Fibroblast of lung (primary cell): ENCODE measurements at regions not wholly inside any gene's neighbourhood (a gene's known extent, or its start where the extent isn't known, plus 50 kb on each side); places are given as distances from the start of the nearest gene placed in this dataset.

Experiments used
- DNase-seq, 2 donors: peaks; one replicate each; pipeline versions ENCODE4 v3.0.0 to v3.0.0-alpha.2; 2010; ENCODE audit warnings: low read depth in 2 of 2
- H2AFZ ChIP-seq: 2 replicates; pipeline ENCODE4 v1.5.1; 2012; ENCODE audit warnings: low read length, control low read depth, inconsistent platforms
- H3K27ac ChIP-seq: 2 replicates; pipeline ENCODE4 v1.5.1; 2011; ENCODE audit warnings: low read length, control low read depth; ENCODE audit not compliant: insufficient read depth
- H3K27me3 ChIP-seq: 2 replicates; pipeline ENCODE4 v1.5.1; 2011; ENCODE audit warnings: mild to moderate bottlenecking, low read length; ENCODE audit not compliant: control insufficient read depth, insufficient read depth
- H3K36me3 ChIP-seq: 2 replicates; pipeline ENCODE4 v1.5.1; 2011; ENCODE audit warnings: low read length; ENCODE audit not compliant: control insufficient read depth, insufficient read depth
- H3K4me1 ChIP-seq: 2 replicates; pipeline ENCODE4 v1.5.1; 2011; ENCODE audit warnings: low read length; ENCODE audit not compliant: control insufficient read depth, insufficient read depth; ENCODE audit errors: extremely low read depth
- H3K4me2 ChIP-seq: 2 replicates; pipeline ENCODE4 v1.5.1; 2011; ENCODE audit warnings: low read length, control low read depth; ENCODE audit not compliant: insufficient read depth; ENCODE audit errors: extremely low read depth
- H3K4me3 ChIP-seq, 4 experiments: fragments of 200-600 bp in 1 of 4; sonication (generic) in 1 of 4; replicated peaks in 1 of 4; 2 replicates each; pipeline ENCODE4 v1.5.1; 2011 to 2016; ENCODE audit warnings: low read length in 4 of 4, low read depth in 3 of 4, mild to moderate bottlenecking in 3 of 4, control low read depth in 2 of 4, inconsistent platforms in 1 of 4, mixed read lengths in 1 of 4; ENCODE audit not compliant: insufficient read depth in 1 of 4; ENCODE audit errors: control extremely low read depth in 1 of 4
- H3K79me2 ChIP-seq: 2 replicates; pipeline ENCODE4 v1.5.1; 2012; ENCODE audit warnings: mild to moderate bottlenecking, low read length, inconsistent platforms; ENCODE audit not compliant: control insufficient read depth, insufficient read depth
- H3K9ac ChIP-seq: 2 replicates; pipeline ENCODE4 v1.5.1; 2011; ENCODE audit warnings: mild to moderate bottlenecking, low read length, control low read depth; ENCODE audit not compliant: insufficient read depth
- H3K9me3 ChIP-seq: 2 replicates; pipeline ENCODE4 v1.5.1; 2012; ENCODE audit warnings: low read depth, low read length; ENCODE audit not compliant: control insufficient read depth, insufficient read depth
- H4K20me1 ChIP-seq: 2 replicates; pipeline ENCODE4 v1.5.1; 2011; ENCODE audit warnings: low read length; ENCODE audit not compliant: control insufficient read depth, insufficient read depth; ENCODE audit errors: extremely low read depth
- EZH2 ChIP-seq: IDR thresholded peaks from 2 replicates; pipeline ENCODE4 v1.5.1; 2012; ENCODE audit warnings: low read length, control low read depth, mild to moderate bottlenecking; ENCODE audit errors: missing control alignments
- TF ChIP-seq, protein P1 (sequence below), 2 donors: IDR thresholded peaks in 1 of 2; conservative IDR thresholded peaks in 1 of 2; 1 replicate in 1 of 2; 2 replicates in 1 of 2; pipeline ENCODE4 v1.5.1; 2011 to 2012; ENCODE audit warnings: low read length in 2 of 2, control low read depth in 1 of 2, inconsistent platforms in 1 of 2, low read depth in 1 of 2, mild to moderate bottlenecking in 1 of 2

DNA sequence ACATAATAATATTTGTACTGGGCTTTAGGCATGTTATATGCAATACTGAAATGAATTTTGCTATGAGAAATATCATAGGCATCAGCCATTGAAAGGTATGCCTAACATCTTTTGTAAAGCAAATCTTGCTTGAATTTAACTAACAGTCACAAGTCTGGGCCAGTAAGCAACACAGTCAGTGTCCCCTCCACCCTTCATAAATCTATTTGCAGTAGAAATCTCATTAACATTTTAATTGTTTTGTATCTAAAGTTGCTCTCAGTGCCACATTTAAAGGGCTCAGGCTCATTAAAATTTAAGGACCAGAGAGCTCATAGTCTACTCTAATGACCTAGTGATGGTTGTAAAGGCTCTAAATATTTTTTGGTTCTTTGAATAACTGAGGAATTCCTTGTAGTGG lies 167.2 kb upstream of the GOLIM4 start:
- no peaks in the 10 kb centered on the region for H3K4me1 ChIP-seq
- H3K4me2 ChIP-seq, result no peak overlapping the region
- DNase-seq, result no peak
- H2AFZ ChIP-seq, result no peak overlapping the region
- no peaks in the 10 kb centered on the region for H3K79me2 ChIP-seq
- no peaks in the 10 kb centered on the region for H4K20me1 ChIP-seq
- H3K9me3 ChIP-seq, result no peaks in the 10 kb centered on the region
- H3K4me3 ChIP-seq, result no peak overlapping the region
- no peak overlapping the region for H3K27ac ChIP-seq
- H3K36me3 ChIP-seq, result no peaks in the 10 kb centered on the region
- no peak overlapping the region for H3K9ac ChIP-seq
- no peaks in the 10 kb centered on the region for H3K27me3 ChIP-seq
- TF ChIP-seq EZH2, result no peak
- TF ChIP-seq, protein P1, sequence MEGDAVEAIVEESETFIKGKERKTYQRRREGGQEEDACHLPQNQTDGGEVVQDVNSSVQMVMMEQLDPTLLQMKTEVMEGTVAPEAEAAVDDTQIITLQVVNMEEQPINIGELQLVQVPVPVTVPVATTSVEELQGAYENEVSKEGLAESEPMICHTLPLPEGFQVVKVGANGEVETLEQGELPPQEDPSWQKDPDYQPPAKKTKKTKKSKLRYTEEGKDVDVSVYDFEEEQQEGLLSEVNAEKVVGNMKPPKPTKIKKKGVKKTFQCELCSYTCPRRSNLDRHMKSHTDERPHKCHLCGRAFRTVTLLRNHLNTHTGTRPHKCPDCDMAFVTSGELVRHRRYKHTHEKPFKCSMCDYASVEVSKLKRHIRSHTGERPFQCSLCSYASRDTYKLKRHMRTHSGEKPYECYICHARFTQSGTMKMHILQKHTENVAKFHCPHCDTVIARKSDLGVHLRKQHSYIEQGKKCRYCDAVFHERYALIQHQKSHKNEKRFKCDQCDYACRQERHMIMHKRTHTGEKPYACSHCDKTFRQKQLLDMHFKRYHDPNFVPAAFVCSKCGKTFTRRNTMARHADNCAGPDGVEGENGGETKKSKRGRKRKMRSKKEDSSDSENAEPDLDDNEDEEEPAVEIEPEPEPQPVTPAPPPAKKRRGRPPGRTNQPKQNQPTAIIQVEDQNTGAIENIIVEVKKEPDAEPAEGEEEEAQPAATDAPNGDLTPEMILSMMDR (conservative IDR thresholded peaks at IDR 0.05 in 1 of 2, IDR thresholded peaks at IDR 0.05 in 1 of 2; ENCODE audit: low read depth in 1 of 2, low read length in 2 of 2), result no peak

DNA sequence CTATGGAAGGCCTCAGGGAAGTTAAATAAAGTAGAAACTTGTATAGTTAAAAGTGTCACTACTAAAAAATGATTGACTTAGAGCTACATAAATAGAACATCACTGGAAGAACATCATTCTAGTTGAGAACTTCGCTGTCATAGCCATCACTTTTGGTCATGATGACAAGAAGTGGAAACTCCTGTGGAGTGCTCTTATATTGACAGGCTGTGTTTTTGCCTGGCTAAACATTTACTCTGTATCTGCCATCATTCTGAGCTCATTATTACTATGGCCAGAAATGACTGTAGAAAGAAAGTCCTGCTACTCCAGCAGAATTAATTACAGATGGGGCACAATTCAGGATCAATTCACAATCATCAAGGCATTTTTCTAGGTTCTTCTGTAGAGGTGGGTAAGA lies 165.1 kb upstream of the GOLIM4 start:
- no peaks in the 10 kb centered on the region for H3K9me3 ChIP-seq
- no peak for DNase-seq
- TF ChIP-seq, protein P1 (conservative IDR thresholded peaks at IDR 0.05 in 1 of 2, IDR thresholded peaks at IDR 0.05 in 1 of 2; ENCODE audit: low read depth in 1 of 2, low read length in 2 of 2), result no peak
- no peak for TF ChIP-seq EZH2
- no peak overlapping the region for H2AFZ ChIP-seq
- no peaks in the 10 kb centered on the region for H4K20me1 ChIP-seq
- no peaks in the 10 kb centered on the region for H3K79me2 ChIP-seq
- no peaks in the 10 kb centered on the region for H3K36me3 ChIP-seq
- H3K4me2 ChIP-seq, result no peak overlapping the region
- no peak overlapping the region for H3K4me3 ChIP-seq
- no peaks in the 10 kb centered on the region for H3K4me1 ChIP-seq
- H3K9ac ChIP-seq, result no peak overlapping the region
- no peaks in the 10 kb centered on the region for H3K27me3 ChIP-seq
- H3K27ac ChIP-seq, result no peak overlapping the region

DNA sequence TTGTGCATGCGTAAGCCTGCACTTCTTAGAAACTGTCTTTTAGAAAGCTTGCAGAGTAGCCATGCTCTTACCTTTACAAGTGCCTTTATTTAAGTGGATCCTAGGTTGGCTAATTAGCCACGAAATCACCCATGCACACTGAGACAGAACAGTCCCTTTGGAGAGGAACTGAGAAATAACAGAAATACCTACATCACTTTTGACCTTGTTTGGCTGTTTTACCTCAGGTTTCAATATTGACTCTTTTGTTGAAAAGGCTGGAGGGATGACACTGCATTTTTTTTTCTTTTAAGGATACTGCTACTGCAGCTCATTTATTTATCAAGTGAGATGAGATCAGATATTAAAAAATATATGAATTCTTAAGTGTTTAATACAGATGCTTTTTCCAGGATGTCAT lies 155.6 kb upstream of the GOLIM4 start:
- DNase-seq, result no peak
- Histone ChIP-seq H2AFZ (no peak overlapping the region), H3K36me3 (no peaks in the 10 kb centered on the region), H3K27me3 (no peaks in the 10 kb centered on the region), H3K4me1 (no peaks in the 10 kb centered on the region), H3K4me3 (peak overlapping the region in 1 of 4 experiments; percentile 66), H3K4me2 (no peak overlapping the region), H3K79me2 (no peaks in the 10 kb centered on the region), H3K9me3 (no peaks in the 10 kb centered on the region), H3K27ac (no peak overlapping the region), H3K9ac (no peak overlapping the region), H4K20me1 (no peaks in the 10 kb centered on the region)
- TF ChIP-seq, protein P1 (conservative IDR thresholded peaks at IDR 0.05 in 1 of 2, IDR thresholded peaks at IDR 0.05 in 1 of 2; ENCODE audit: low read depth in 1 of 2, low read length in 2 of 2), result no peak
- TF ChIP-seq EZH2, result no peak
